ENCODE measurements at regions not wholly inside any gene's neighbourhood (a gene's known extent, or its start where the extent isn't known, plus 50 kb on each side); places are given as distances from the start of the nearest gene placed in this dataset.
"Not testable (repeated sequence)": the region's sequence is repeated elsewhere in the genome, so short reads cannot be mapped to it uniquely, and the experiment has no call there.

DNA sequence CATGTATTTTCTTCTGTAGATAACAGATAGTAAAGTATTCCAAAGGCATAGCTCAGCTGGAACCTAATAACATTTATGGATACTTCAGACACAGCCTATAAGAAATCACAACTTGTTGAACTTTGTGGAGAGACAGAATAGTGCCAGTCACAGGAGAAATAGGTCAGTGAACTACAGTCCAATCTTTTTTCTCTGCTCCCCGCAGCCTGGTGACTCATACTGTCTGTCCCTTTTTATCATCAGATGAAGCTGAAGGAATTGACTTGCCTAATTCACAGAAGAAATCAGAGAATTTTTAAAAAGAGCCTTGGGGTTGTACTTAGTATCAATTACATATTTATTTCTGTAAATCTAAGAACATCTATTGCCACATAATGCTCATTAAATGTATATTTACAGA lies 222.3 kb downstream of the ALG10 start:
- H3K27me3 Mint-ChIP-seq (ENCODE audit: low read depth): no peaks in the 10 kb centered on the region
- H3K9me3 Mint-ChIP-seq: peaks cover 63% of the 10 kb centered on the region
- H3K27ac Mint-ChIP-seq: no peak overlapping the region

DNA sequence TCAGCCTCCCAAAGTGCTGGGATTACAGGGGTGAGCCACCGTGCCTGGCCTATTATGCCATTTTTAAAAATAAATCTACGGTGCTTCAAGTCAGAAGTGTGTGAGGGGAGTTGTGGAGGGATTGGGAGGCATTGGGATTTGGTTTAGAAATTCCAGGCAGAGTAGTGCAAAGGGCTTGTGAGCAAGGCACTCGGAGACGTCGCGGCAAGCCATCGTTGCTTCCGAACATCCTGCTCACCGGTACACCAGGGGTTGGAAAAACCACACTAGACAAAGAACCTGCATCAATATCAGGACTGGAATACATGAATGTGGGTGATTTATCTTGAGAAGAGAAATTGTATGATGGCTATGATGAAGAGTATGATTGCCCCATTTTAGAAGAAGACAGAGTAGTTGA lies 227.0 kb downstream of the ALG10 start:
- no peak overlapping the region for H3K27ac Mint-ChIP-seq
- H3K36me3 Mint-ChIP-seq (ENCODE audit: low read depth): no peaks in the 10 kb centered on the region
- no peak overlapping the region for H3K4me3 Mint-ChIP-seq
- TF ChIP-seq CTCF (IDR thresholded peaks at IDR 0.05; ENCODE audit: unreplicated experiment in 3 of 3): no peak
- H3K27me3 Mint-ChIP-seq (ENCODE audit: low read depth): no peaks in the 10 kb centered on the region
- H3K9me3 Mint-ChIP-seq: peaks cover 43% of the 10 kb centered on the region
- H3K4me1 Mint-ChIP-seq: no peaks in the 10 kb centered on the region

More for the DNA sequence above, 222.3 kb downstream of the ALG10 start:
- TF ChIP-seq CTCF (IDR thresholded peaks at IDR 0.05; ENCODE audit: unreplicated experiment in 3 of 3): no peak
- Mint-ChIP-seq H3K36me3 (ENCODE audit: low read depth) (no peaks in the 10 kb centered on the region), H3K4me3 (no peak overlapping the region), H3K4me1 (no peaks in the 10 kb centered on the region)

- not testable (repeated sequence) for H3K27ac Mint-ChIP-seq; H3K36me3 Mint-ChIP-seq (ENCODE audit: low read depth); H3K27me3 Mint-ChIP-seq (ENCODE audit: low read depth); H3K4me3 Mint-ChIP-seq; H3K4me1 Mint-ChIP-seq
- H3K9me3 Mint-ChIP-seq: peaks cover 25% of the 10 kb centered on the region
These were observed 229.6 kb downstream of the ALG10 start for GRCh38 chr12:34251879-34252278.

- H3K36me3 Mint-ChIP-seq (ENCODE audit: low read depth): no peaks in the 10 kb centered on the region
- H3K9me3 Mint-ChIP-seq: peaks cover 19% of the 10 kb centered on the region
- H3K27me3 Mint-ChIP-seq (ENCODE audit: low read depth): no peaks in the 10 kb centered on the region
- no peak overlapping the region for H3K4me3 Mint-ChIP-seq
- H3K4me1 Mint-ChIP-seq: no peaks in the 10 kb centered on the region
- no peak for TF ChIP-seq CTCF (IDR thresholded peaks at IDR 0.05; ENCODE audit: unreplicated experiment in 3 of 3)
- no peak overlapping the region for H3K27ac Mint-ChIP-seq
These were observed 231.4 kb downstream of the ALG10 start for GRCh38 chr12:34253674-34254073.

DNA sequence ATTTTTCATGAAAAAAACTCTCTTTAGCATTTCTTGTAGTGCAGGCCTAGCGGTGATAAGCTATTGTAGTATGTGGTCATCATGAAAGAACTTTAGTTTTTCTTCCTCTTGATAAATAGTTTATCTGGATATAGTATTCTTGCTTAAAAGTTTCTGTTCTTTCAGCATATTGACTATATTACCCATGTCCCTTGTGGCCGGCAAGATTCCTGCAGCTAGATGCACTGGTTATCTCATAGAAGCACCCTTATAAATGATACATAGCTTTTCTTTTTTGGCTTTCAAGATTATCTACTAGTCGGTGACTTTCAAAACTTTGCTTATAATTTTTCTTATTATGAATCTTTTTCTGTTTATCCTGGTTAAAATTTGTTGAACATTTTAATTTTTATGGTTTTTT lies 234.8 kb downstream of the ALG10 start:
- H3K4me3 Mint-ChIP-seq: no peak overlapping the region
- no peak overlapping the region for H3K27ac Mint-ChIP-seq
- H3K4me1 Mint-ChIP-seq: no peaks in the 10 kb centered on the region
- TF ChIP-seq CTCF (IDR thresholded peaks at IDR 0.05; ENCODE audit: unreplicated experiment in 3 of 3): no peak
- H3K9me3 Mint-ChIP-seq: peaks cover 26% of the 10 kb centered on the region
- H3K36me3 Mint-ChIP-seq (ENCODE audit: low read depth): no peaks in the 10 kb centered on the region
- no peaks in the 10 kb centered on the region for H3K27me3 Mint-ChIP-seq (ENCODE audit: low read depth)

GRCh38 chr12:34262140-34262539 lies 239.8 kb downstream of the ALG10 start:
- not testable (repeated sequence) for H3K27ac Mint-ChIP-seq; H3K27me3 Mint-ChIP-seq (ENCODE audit: low read depth); H3K4me1 Mint-ChIP-seq; H3K4me3 Mint-ChIP-seq
- H3K36me3 Mint-ChIP-seq (ENCODE audit: low read depth): peaks cover 10% of the 10 kb centered on the region
- H3K9me3 Mint-ChIP-seq: peaks cover 63% of the 10 kb centered on the region

DNA sequence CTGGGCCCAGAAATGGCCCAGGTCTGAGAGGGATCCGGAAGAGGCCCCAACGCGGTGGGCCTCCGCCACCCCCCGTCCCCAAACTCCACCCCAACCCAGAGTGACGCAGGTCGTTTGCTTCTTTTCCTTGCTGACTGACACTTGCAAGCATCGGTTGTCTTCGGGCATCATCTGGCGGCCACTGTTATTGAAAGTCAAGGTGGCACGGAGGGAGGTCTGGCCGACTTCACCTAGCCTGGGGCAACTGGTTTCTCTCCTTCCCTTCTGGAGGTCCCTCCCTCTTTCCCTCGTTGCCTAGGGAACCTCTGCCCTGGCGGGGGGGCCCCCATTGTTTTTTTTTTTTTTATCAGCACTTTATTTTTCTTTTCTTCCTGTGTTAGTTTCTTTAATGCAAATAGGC lies 241.8 kb downstream of the ALG10 start:
- H3K27ac Mint-ChIP-seq: no peak overlapping the region
- H3K36me3 Mint-ChIP-seq (ENCODE audit: low read depth): peaks cover 10% of the 10 kb centered on the region
- peaks cover 61% of the 10 kb centered on the region for H3K9me3 Mint-ChIP-seq
- no peaks in the 10 kb centered on the region for H3K4me1 Mint-ChIP-seq
- TF ChIP-seq CTCF (IDR thresholded peaks at IDR 0.05; ENCODE audit: unreplicated experiment in 3 of 3): no peak
- H3K4me3 Mint-ChIP-seq: no peak overlapping the region
- no peaks in the 10 kb centered on the region for H3K27me3 Mint-ChIP-seq (ENCODE audit: low read depth)

- H3K9me3 Mint-ChIP-seq: peaks cover 41% of the 10 kb centered on the region
- not testable (repeated sequence) for H3K4me1 Mint-ChIP-seq; H3K27ac Mint-ChIP-seq; H3K27me3 Mint-ChIP-seq (ENCODE audit: low read depth); H3K4me3 Mint-ChIP-seq; H3K36me3 Mint-ChIP-seq (ENCODE audit: low read depth)
These were observed 251.4 kb downstream of the ALG10 start for GRCh38 chr12:34273703-34274102.

Data from nephron (organoid).